ENCODE measurements at regions not wholly inside any gene's neighbourhood (a gene's known extent, or its start where the extent isn't known, plus 50 kb on each side); places are given as distances from the start of the nearest gene placed in this dataset.

- Histone ChIP-seq H3K27me3 (no peaks in the 10 kb centered on the region), H3K27ac (no peak overlapping the region), H3K36me3 (no peaks in the 10 kb centered on the region), H3K4me3 (no peak overlapping the region), H3K9me3 (no peaks in the 10 kb centered on the region), H3K4me1 (no peaks in the 10 kb centered on the region)
- intact Hi-C loops (cut with DNase I; ENCODE audit: low total_unique reads) (no loop called here), in situ Hi-C loops (cut with MboI; ENCODE audit: low pct_ligation_motif_present in 1 of 4, low pct_unique_long_range_greater_than_20kb in 1 of 4, low sequenced_read_pairs in 3 of 4) (no loop called here)
- 52 to 56% methylated on average over 8 to 16 of the region's 16 CpGs for WGBS, 2 donors (ENCODE audit: low coverage in 1 of 2)
- TF ChIP-seq POLR2AphosphoS5 (IDR thresholded peaks at IDR 0.05) (no peak), EP300 (IDR thresholded peaks at IDR 0.05; ENCODE audit: low read depth) (no peak), POLR2A (IDR thresholded peaks at IDR 0.05) (no peak), CTCF (IDR thresholded peaks at IDR 0.05) (no peak)
- DNase-seq, result no peak
Observed at GRCh38 chr16:51392521-51393187, 241.6 kb upstream of the SALL1 start.

DNA sequence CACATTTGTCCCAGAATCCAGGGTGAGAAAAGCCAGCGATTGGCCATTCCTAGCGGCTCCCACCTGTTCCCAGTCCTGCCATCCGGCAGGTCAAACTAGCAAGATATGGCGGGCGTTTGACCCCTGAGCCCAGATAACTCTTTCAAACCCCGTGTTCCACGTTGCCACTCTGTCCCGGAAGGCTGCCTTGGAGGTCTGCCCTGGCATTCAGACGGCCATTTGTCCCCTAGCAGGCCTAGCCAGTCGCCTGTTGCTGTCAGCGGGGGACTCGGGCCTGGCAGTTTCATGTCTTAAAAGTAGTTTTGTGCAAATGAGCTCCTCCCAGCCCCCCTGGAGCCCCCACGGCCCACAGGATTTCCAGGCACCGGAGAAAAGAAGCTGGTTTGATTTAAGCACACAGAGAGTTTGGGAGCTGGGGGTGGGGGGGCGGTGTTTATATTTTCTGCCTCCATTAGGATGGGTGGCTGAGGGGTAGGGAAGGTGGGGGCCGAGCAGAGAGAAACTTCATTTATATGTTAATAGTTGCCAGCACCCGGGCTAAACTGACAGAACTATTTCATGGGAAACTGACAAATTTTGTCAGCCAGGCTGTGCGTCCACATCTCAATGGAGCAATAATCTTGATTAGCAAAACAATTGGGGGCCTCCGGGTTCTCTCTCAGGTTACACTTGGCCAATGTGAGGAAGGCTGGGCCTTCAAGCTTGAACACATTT, 240.9 kb upstream of the SALL1 start:
- no peak for DNase-seq
- no peak for TF ChIP-seq CTCF (IDR thresholded peaks at IDR 0.05)
- TF ChIP-seq POLR2A (IDR thresholded peaks at IDR 0.05), result no peak
- TF ChIP-seq EP300 (IDR thresholded peaks at IDR 0.05; ENCODE audit: low read depth), result no peak
- TF ChIP-seq POLR2AphosphoS5 (IDR thresholded peaks at IDR 0.05), result no peak
- Histone ChIP-seq H3K9me3 (no peaks in the 10 kb centered on the region), H3K27me3 (no peaks in the 10 kb centered on the region), H3K4me1 (no peaks in the 10 kb centered on the region), H3K4me3 (no peak overlapping the region), H3K27ac (no peak overlapping the region), H3K36me3 (no peaks in the 10 kb centered on the region)
- intact Hi-C loops (cut with DNase I; ENCODE audit: low total_unique reads) (no loop called here), in situ Hi-C loops (cut with MboI; ENCODE audit: low pct_ligation_motif_present in 1 of 4, low pct_unique_long_range_greater_than_20kb in 1 of 4, low sequenced_read_pairs in 3 of 4) (no loop called here)
- WGBS, 2 donors (ENCODE audit: low coverage in 1 of 2), result 52 to 65% methylated on average over 2 to 19 of the region's 19 CpGs

GRCh38 chr16:51390877-51391276, 239.8 kb upstream of the SALL1 start:
- H3K27me3 ChIP-seq, result no peaks in the 10 kb centered on the region
- in situ Hi-C loops (cut with MboI; ENCODE audit: low pct_ligation_motif_present in 1 of 4, low pct_unique_long_range_greater_than_20kb in 1 of 4, low sequenced_read_pairs in 3 of 4), result no loop called here
- intact Hi-C loops (cut with DNase I; ENCODE audit: low total_unique reads), result no loop called here

More at GRCh38 chr16:51390877-51391276, 239.8 kb upstream of the SALL1 start:
- H3K4me3 ChIP-seq, result no peak overlapping the region
- H3K36me3 ChIP-seq, result no peaks in the 10 kb centered on the region
- no peak for TF ChIP-seq POLR2AphosphoS5 (IDR thresholded peaks at IDR 0.05)
- no peak for TF ChIP-seq CTCF (IDR thresholded peaks at IDR 0.05)
- TF ChIP-seq EP300 (IDR thresholded peaks at IDR 0.05; ENCODE audit: low read depth), result no peak
- TF ChIP-seq POLR2A (IDR thresholded peaks at IDR 0.05), result no peak
- no peaks in the 10 kb centered on the region for H3K9me3 ChIP-seq
- no peak overlapping the region for H3K27ac ChIP-seq
- H3K4me1 ChIP-seq, result no peaks in the 10 kb centered on the region
- DNase-seq, result no peak
- 55% methylated on average over 3 of the region's 3 CpGs; no CpG with 5 or more reads in 1 of the 2 donors for WGBS, 2 donors (ENCODE audit: low coverage in 1 of 2)

Measured in transverse colon (tissue), 4 donors.